ENCODE measurements at regions not wholly inside any gene's neighbourhood (a gene's known extent, or its start where the extent isn't known, plus 50 kb on each side); places are given as distances from the start of the nearest gene placed in this dataset.

DNA sequence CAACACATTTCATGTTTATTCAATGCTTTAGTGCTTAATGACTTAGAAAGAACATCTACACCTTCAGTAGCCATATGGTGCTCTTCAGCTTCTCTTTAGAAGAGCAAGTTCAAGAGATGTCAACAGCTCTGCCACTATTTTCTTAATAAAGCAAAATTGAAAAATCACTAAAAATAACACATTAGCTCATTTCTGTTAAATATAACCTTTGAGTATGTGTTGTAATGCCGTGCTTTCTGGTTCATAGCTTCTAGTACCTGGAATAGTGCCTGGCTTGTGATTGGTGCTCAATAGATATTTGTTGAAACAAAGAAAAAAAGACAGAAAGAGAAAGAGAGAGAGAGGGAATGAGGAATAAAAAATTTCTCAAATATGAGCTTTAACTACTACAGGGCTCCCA lies 349.8 kb upstream of the SPRED2 start:
- Histone ChIP-seq H3K4me1 (ENCODE audit: insufficient read depth, low read length) (no peaks in the 10 kb centered on the region), H3K36me3 (replicated peaks in 1 of 2; ENCODE audit: control insufficient read depth in 1 of 2, insufficient read depth in 2 of 2, low read length in 2 of 2) (no peaks in the 10 kb centered on the region), H3K9me3 (ENCODE audit: low read length) (no peaks in the 10 kb centered on the region), H3K27me3 (ENCODE audit: control insufficient read depth in 1 of 2, insufficient read depth in 2 of 2, low read length in 2 of 2) (no peaks in the 10 kb centered on the region), H2AFZ (ENCODE audit: low read length) (no peak overlapping the region), H3K79me2 (ENCODE audit: insufficient read depth, low read length) (no peaks in the 10 kb centered on the region), H3K9ac (ENCODE audit: insufficient read depth, low read depth, low read length) (no peak overlapping the region), H3K27ac (ENCODE audit: extremely low read length, insufficient read depth, low read length) (no peak overlapping the region), H3K4me2 (ENCODE audit: low read depth, low read length) (no peak overlapping the region), H3K4me3 (replicated peaks in 1 of 3; ENCODE audit: insufficient read depth in 1 of 3, low read depth in 2 of 3, low read length in 3 of 3) (no peak overlapping the region), H4K20me1 (ENCODE audit: insufficient read depth, low read length) (no peaks in the 10 kb centered on the region)
- in situ Hi-C loops (cut with HindIII; ENCODE audit: extremely low pct_ligation_motif_present, low pct_unique_long_range_greater_than_20kb): no loop called here
- DNase-seq (ENCODE audit: low spot score): no peak
- BruUV-seq (replicated peaks): no TSS peak
- 0% methylated on average over 1 of the region's 1 CpG for WGBS (ENCODE audit: low lambda C conversion rate)
- no peak for ATAC-seq
- no peak for FAIRE-seq
- ChIA-PET CTCF (ENCODE audit: low intra/inter-chr PET ratio, low total read pairs) (no interaction called here), POLR2A (no interaction called here)
- intact Hi-C loops (cut with micrococcal nuclease; ENCODE audit: unreplicated experiment): no loop called here
- TF ChIP-seq, protein P1, sequence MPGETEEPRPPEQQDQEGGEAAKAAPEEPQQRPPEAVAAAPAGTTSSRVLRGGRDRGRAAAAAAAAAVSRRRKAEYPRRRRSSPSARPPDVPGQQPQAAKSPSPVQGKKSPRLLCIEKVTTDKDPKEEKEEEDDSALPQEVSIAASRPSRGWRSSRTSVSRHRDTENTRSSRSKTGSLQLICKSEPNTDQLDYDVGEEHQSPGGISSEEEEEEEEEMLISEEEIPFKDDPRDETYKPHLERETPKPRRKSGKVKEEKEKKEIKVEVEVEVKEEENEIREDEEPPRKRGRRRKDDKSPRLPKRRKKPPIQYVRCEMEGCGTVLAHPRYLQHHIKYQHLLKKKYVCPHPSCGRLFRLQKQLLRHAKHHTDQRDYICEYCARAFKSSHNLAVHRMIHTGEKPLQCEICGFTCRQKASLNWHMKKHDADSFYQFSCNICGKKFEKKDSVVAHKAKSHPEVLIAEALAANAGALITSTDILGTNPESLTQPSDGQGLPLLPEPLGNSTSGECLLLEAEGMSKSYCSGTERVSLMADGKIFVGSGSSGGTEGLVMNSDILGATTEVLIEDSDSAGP (CRISPR knock-in tag; IDR thresholded peaks at IDR 0.05; ENCODE audit: borderline replicate concordance): no peak
- TF ChIP-seq SRY (CRISPR knock-in tag; IDR thresholded peaks at IDR 0.05): no peak
- no peak for TF ChIP-seq GFI1 (CRISPR knock-in tag; IDR thresholded peaks at IDR 0.05; ENCODE audit: borderline replicate concordance)
- TF ChIP-seq EED (CRISPR knock-in tag; IDR thresholded peaks at IDR 0.05): no peak
- no peak for TF ChIP-seq ZNF792 (CRISPR knock-in tag; IDR thresholded peaks at IDR 0.05)
- no peak for TF ChIP-seq MYNN (CRISPR knock-in tag; IDR thresholded peaks at IDR 0.05; ENCODE audit: low read depth)
- no peak for TF ChIP-seq BRD4 (CRISPR knock-in tag; IDR thresholded peaks at IDR 0.05)
- no peak for TF ChIP-seq ZNF749 (CRISPR knock-in tag; IDR thresholded peaks at IDR 0.05; ENCODE audit: borderline replicate concordance)
- TF ChIP-seq, protein P2, sequence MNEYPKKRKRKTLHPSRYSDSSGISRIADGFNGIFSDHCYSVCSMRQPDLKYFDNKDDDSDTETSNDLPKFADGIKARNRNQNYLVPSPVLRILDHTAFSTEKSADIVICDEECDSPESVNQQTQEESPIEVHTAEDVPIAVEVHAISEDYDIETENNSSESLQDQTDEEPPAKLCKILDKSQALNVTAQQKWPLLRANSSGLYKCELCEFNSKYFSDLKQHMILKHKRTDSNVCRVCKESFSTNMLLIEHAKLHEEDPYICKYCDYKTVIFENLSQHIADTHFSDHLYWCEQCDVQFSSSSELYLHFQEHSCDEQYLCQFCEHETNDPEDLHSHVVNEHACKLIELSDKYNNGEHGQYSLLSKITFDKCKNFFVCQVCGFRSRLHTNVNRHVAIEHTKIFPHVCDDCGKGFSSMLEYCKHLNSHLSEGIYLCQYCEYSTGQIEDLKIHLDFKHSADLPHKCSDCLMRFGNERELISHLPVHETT (CRISPR knock-in tag; conservative IDR thresholded peaks at IDR 0.05): no peak
- TF ChIP-seq SIX1 (CRISPR knock-in tag; IDR thresholded peaks at IDR 0.05; ENCODE audit: borderline replicate concordance): no peak
- TF ChIP-seq KAT7 (CRISPR knock-in tag; IDR thresholded peaks at IDR 0.05; ENCODE audit: borderline replicate concordance): no peak
- TF ChIP-seq, protein P3, sequence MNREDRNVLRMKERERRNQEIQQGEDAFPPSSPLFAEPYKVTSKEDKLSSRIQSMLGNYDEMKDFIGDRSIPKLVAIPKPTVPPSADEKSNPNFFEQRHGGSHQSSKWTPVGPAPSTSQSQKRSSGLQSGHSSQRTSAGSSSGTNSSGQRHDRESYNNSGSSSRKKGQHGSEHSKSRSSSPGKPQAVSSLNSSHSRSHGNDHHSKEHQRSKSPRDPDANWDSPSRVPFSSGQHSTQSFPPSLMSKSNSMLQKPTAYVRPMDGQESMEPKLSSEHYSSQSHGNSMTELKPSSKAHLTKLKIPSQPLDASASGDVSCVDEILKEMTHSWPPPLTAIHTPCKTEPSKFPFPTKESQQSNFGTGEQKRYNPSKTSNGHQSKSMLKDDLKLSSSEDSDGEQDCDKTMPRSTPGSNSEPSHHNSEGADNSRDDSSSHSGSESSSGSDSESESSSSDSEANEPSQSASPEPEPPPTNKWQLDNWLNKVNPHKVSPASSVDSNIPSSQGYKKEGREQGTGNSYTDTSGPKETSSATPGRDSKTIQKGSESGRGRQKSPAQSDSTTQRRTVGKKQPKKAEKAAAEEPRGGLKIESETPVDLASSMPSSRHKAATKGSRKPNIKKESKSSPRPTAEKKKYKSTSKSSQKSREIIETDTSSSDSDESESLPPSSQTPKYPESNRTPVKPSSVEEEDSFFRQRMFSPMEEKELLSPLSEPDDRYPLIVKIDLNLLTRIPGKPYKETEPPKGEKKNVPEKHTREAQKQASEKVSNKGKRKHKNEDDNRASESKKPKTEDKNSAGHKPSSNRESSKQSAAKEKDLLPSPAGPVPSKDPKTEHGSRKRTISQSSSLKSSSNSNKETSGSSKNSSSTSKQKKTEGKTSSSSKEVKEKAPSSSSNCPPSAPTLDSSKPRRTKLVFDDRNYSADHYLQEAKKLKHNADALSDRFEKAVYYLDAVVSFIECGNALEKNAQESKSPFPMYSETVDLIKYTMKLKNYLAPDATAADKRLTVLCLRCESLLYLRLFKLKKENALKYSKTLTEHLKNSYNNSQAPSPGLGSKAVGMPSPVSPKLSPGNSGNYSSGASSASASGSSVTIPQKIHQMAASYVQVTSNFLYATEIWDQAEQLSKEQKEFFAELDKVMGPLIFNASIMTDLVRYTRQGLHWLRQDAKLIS (CRISPR knock-in tag; IDR thresholded peaks at IDR 0.05): no peak
- no peak for TF ChIP-seq SP140L (CRISPR knock-in tag; IDR thresholded peaks at IDR 0.05; ENCODE audit: borderline replicate concordance)
- no peak for TF ChIP-seq ESRRA (CRISPR knock-in tag; IDR thresholded peaks at IDR 0.05; ENCODE audit: low read depth)
- TF ChIP-seq, protein P4, sequence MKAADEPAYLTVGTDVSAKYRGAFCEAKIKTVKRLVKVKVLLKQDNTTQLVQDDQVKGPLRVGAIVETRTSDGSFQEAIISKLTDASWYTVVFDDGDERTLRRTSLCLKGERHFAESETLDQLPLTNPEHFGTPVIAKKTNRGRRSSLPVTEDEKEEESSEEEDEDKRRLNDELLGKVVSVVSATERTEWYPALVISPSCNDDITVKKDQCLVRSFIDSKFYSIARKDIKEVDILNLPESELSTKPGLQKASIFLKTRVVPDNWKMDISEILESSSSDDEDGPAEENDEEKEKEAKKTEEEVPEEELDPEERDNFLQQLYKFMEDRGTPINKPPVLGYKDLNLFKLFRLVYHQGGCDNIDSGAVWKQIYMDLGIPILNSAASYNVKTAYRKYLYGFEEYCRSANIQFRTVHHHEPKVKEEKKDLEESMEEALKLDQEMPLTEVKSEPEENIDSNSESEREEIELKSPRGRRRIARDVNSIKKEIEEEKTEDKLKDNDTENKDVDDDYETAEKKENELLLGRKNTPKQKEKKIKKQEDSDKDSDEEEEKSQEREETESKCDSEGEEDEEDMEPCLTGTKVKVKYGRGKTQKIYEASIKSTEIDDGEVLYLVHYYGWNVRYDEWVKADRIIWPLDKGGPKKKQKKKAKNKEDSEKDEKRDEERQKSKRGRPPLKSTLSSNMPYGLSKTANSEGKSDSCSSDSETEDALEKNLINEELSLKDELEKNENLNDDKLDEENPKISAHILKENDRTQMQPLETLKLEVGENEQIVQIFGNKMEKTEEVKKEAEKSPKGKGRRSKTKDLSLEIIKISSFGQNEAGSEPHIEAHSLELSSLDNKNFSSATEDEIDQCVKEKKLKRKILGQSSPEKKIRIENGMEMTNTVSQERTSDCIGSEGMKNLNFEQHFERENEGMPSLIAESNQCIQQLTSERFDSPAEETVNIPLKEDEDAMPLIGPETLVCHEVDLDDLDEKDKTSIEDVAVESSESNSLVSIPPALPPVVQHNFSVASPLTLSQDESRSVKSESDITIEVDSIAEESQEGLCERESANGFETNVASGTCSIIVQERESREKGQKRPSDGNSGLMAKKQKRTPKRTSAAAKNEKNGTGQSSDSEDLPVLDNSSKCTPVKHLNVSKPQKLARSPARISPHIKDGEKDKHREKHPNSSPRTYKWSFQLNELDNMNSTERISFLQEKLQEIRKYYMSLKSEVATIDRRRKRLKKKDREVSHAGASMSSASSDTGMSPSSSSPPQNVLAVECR (CRISPR knock-in tag; IDR thresholded peaks at IDR 0.05; ENCODE audit: borderline replicate concordance): no peak
- TF ChIP-seq ZNF629 (CRISPR knock-in tag; conservative IDR thresholded peaks at IDR 0.05): no peak
